Peyer's patch (tissue), 4 donors: ENCODE measurements at regions not wholly inside any gene's neighbourhood (a gene's known extent, or its start where the extent isn't known, plus 50 kb on each side); places are given as distances from the start of the nearest gene placed in this dataset.

Experiments
- DNase-seq, 3 donors: peaks; one replicate each; pipeline ENCODE4 v3.0.0-alpha.2; 2017 to 2019
- H3K27ac ChIP-seq, 4 donors: fragments of 200-600 bp; sonication (generic); one replicate each; pipeline ENCODE4 v1.5.1; 2016 to 2019
- H3K27me3 ChIP-seq, 2 donors: fragments of 200-600 bp; sonication (generic); one replicate each; pipeline ENCODE4 v1.5.1; 2019
- H3K36me3 ChIP-seq, 3 donors: fragments of 200-600 bp; sonication (generic); one replicate each; pipeline ENCODE4 v1.5.1; 2016 to 2019
- H3K4me1 ChIP-seq, 4 donors: fragments of 200-600 bp; sonication (generic); one replicate each; pipeline ENCODE4 v1.5.1; 2016 to 2019
- H3K4me3 ChIP-seq, 4 donors: fragments of 200-600 bp; sonication (generic); 1 replicate in 3 of 4; 2 replicates in 1 of 4; pipeline ENCODE4 v1.5.1; 2016 to 2019; ENCODE audit warnings: mild to moderate bottlenecking in 1 of 4
- H3K9me3 ChIP-seq, 4 donors: fragments of 200-600 bp; sonication (generic); one replicate each; pipeline ENCODE4 v1.5.1; 2016 to 2019; ENCODE audit warnings: mild to moderate bottlenecking in 1 of 4
- CTCF ChIP-seq, 6 experiments: fragments of 450-650 bp in 4 of 6; fragments of 200-600 bp in 2 of 6; sonication (generic) in 1 of 6; IDR thresholded peaks; one replicate each; pipeline ENCODE4 v1.5.1; 2017 to 2019; ENCODE audit warnings: antibody characterized with exemption in 6 of 6, mild to moderate bottlenecking in 3 of 6, moderate library complexity in 1 of 6
- POLR2A ChIP-seq, 2 donors: fragments of 450-650 bp; IDR thresholded peaks; one replicate each; pipeline ENCODE4 v1.5.1; 2017; ENCODE audit warnings: antibody characterized with exemption in 2 of 2, mild to moderate bottlenecking in 2 of 2, moderate library complexity in 2 of 2

GRCh38 chr4:90060039-90060438, 67.2 kb upstream of the CCSER1 start:
- H3K27ac ChIP-seq, result no peak overlapping the region
- no peaks in the 10 kb centered on the region for H3K36me3 ChIP-seq
- no peaks in the 10 kb centered on the region for H3K9me3 ChIP-seq
- H3K27me3 ChIP-seq, result no peaks in the 10 kb centered on the region
- H3K4me3 ChIP-seq, result no peak overlapping the region
- TF ChIP-seq CTCF (IDR thresholded peaks at IDR 0.05) (no peak), POLR2A (IDR thresholded peaks at IDR 0.05) (no peak)
- no peaks in the 10 kb centered on the region for H3K4me1 ChIP-seq
- no peak for DNase-seq

GRCh38 chr4:90061881-90062280, 65.3 kb upstream of the CCSER1 start:
- H3K9me3 ChIP-seq, result no peaks in the 10 kb centered on the region
- no peak overlapping the region for H3K4me3 ChIP-seq
- no peak overlapping the region for H3K27ac ChIP-seq
- H3K36me3 ChIP-seq, result no peaks in the 10 kb centered on the region
- DNase-seq, result no peak
- TF ChIP-seq POLR2A (IDR thresholded peaks at IDR 0.05) (no peak), CTCF (IDR thresholded peaks at IDR 0.05) (no peak)
- H3K27me3 ChIP-seq, result no peaks in the 10 kb centered on the region
- no peaks in the 10 kb centered on the region for H3K4me1 ChIP-seq

- H3K27ac ChIP-seq, result no peak overlapping the region
- H3K36me3 ChIP-seq, result no peaks in the 10 kb centered on the region
- no peaks in the 10 kb centered on the region for H3K27me3 ChIP-seq
- H3K4me1 ChIP-seq, result no peaks in the 10 kb centered on the region
- H3K4me3 ChIP-seq, result no peak overlapping the region
- no peak for DNase-seq
- TF ChIP-seq POLR2A (IDR thresholded peaks at IDR 0.05), result no peak
- TF ChIP-seq CTCF (IDR thresholded peaks at IDR 0.05), result no peak
- H3K9me3 ChIP-seq, result no peaks in the 10 kb centered on the region
Observed at GRCh38 chr4:90064196-90064595, 63.0 kb upstream of the CCSER1 start.

GRCh38 chr4:90069151-90069550, 58.0 kb upstream of the CCSER1 start:
- Histone ChIP-seq H3K27me3 (no peaks in the 10 kb centered on the region), H3K4me3 (no peak overlapping the region), H3K27ac (no peak overlapping the region), H3K36me3 (no peaks in the 10 kb centered on the region), H3K4me1 (no peaks in the 10 kb centered on the region), H3K9me3 (no peaks in the 10 kb centered on the region)
- no peak for DNase-seq
- TF ChIP-seq CTCF (IDR thresholded peaks at IDR 0.05) (no peak), POLR2A (IDR thresholded peaks at IDR 0.05) (no peak)

- H3K4me1 ChIP-seq, result no peaks in the 10 kb centered on the region
- no peak for DNase-seq
- TF ChIP-seq POLR2A (IDR thresholded peaks at IDR 0.05), result no peak
- TF ChIP-seq CTCF (IDR thresholded peaks at IDR 0.05), result no peak
- H3K27ac ChIP-seq, result no peak overlapping the region
- no peaks in the 10 kb centered on the region for H3K9me3 ChIP-seq
- H3K36me3 ChIP-seq, result no peaks in the 10 kb centered on the region
- H3K4me3 ChIP-seq, result no peak overlapping the region
- H3K27me3 ChIP-seq, result no peaks in the 10 kb centered on the region
Observed at GRCh38 chr4:90071289-90072235, 55.6 kb upstream of the CCSER1 start.
